Right hindlimb (tissue), 1 donor: ENCODE measurements at regions not wholly inside any gene's neighbourhood (a gene's known extent, or its start where the extent isn't known, plus 50 kb on each side); places are given as distances from the start of the nearest gene placed in this dataset.
"Not testable (repeated sequence)": the region's sequence is repeated elsewhere in the genome, so short reads cannot be mapped to it uniquely, and the experiment has no call there.

ENCODE experiments used
- DNase-seq: peaks from one replicate; pipeline ENCODE4 v3.0.0-alpha.2; 2018

DNA sequence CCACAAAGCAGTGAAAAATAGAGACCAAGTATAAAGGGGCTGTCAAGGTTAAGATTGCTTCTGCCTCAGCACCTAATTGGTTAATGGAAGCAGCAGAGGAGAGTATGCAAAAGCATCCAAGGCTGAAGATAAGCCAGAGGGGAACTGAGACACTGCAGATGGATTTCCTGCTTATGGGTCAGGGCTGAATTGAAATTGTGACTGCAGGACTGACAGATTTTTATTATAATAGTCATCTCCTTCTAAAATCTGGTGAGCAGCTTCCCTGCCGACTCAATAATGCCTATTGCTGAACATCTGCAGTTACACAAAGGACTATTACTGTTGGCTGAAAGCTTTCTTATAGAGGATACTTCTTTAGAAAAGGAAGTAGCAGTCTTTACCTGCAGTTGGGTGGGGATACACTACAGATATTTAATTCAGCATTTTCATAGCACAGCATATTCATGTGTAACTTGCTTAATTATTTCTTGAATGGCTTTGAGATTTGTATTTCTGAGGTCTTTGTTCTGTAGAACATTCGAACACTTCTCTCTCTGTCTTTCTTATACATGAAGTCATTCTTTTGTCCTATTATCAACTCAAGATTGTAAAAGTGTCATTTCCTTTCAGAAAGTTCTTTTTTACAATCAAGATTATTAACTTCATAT lies 363.0 kb upstream of the RIOK2 start:
- DNase-seq, result no peak

GRCh38 chr5:97547430-97547829 lies 364.4 kb upstream of the RIOK2 start:
- no peak for DNase-seq

DNA sequence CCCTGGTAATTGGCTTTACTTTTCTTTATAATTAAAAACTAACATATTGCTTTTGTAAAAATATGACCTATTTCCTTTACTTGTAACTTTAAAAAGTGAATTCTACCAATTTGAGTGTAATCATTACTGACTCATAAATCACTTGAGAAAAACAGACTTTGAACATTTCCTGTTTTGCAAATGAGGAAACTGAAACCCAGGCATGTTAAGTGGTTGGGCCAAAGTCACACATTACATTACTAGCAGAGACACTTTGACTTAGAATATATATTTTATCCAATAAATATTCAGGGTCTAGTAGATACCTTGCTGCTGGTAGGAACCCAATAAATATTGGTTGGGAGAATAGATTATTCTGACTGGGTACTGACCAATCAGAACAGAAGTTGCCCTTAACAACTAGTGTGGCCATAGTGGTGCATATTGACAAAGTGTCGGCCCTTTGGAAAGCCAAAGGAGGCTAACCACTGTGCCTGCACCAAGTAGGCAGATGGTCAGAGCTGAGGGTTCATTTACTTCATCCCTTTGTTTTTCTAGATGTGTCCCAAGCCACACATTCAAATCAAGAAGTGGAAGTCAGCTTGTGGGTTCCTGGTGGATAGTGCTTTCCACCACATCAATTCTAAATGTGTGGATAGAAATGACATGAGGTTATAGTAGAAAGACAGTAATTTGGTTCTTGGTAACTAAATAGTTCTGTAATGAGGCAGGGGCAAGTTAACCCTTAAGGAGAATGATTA lies 365.1 kb upstream of the RIOK2 start:
- no peak for DNase-seq

GRCh38 chr5:97548739-97549080 lies 365.7 kb upstream of the RIOK2 start:
- DNase-seq, result no peak

DNA sequence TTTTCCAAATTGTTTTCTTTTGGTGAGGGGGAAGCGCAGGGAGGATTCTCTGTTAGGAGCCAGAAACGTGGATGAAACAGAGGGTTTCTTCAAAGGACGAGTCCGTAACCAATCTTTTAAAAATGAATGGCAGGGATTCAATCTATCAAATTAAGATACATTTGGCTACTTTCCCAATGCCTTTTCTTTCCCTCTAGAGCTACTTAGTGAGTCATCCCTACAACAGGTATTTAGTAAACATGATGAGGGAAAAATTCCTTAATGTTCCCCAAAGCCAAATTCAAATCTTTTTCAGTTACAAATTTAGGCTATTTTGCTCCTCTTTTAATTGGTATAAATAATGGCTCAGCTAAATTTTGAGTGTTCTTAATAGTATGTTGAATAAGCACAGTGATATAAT lies 366.4 kb upstream of the RIOK2 start:
- DNase-seq, result no peak

DNA sequence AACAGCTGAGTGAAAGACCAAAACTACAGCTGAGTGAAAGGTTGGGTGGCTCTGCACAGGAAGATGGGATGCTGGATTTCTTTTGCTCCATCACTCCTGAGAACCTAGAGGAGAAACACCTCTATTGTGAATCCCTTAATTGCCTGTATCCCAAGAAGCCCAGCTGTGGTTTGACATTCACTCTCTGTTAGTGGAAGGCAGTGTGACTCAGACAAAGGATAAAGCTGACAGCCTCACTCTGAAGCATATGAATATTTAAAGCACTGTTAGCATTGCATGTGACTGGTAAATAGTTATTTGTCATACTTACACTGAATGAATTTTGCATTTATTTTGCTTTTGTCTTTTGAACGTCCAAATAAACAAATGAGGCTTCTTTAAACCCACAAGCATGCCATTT lies 367.1 kb upstream of the RIOK2 start:
- DNase-seq, result no peak

GRCh38 chr5:97550818-97551217 lies 367.8 kb upstream of the RIOK2 start:
- no peak for DNase-seq

DNA sequence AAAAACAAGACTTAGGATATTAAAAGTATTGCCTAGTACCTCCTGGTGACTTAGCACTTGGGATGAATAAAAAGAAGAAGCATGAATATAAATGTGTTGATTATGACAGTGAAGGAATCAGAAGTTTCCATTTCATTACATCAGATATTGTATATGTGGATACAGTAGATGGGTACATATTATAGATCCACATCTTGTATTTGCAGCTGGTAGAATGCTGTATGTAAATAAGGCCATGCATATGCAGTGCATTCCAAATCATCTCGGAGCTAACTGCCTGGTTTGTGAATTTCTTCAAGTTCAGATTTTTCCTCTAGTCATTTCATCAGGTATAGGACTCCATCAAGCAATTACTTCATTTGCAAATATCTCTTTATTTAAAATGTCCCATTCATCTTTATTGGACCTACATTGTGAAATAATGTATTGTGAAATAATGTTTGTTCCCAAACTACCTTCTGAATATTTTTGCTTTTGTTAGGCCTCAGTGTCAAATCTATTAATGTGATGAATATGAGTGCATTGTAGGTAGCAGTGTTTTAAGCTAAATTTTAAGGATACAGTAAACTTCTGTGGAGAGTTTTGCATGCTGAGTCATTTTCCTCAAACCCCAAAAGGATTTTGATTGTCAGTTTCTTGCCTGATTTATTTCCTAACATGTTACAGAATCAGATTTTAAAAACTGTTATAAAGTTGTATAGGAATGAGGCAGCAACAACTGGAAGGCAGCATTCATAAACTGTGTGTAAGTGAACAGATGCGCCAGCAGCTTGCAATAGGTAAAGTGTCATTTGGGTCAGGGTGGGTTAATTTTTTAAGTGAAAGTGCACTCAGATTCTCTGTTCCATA lies 370.8 kb upstream of the RIOK2 start:
- DNase-seq, result no peak

- peak; percentile 38 for DNase-seq
These were observed 372.1 kb upstream of the RIOK2 start for GRCh38 chr5:97554977-97555643.

DNA sequence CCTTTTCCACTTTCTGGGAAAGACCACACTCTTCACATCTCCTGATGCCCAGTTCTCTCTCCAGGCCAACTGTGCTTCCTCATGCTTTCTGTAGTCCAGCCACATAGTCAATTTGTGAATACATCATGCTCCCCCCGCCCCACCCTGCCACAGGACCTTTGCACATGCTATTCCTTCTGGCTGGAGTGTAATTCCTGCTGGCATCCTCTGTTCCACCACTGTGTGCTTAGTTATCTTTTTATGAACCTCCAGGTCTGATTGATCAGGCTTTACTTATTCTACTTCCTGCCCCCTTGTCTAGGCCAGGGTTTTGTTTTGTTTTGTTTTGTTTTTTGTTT lies 372.6 kb upstream of the RIOK2 start:
- no peak for DNase-seq

GRCh38 chr5:97559827-97560598 lies 377.0 kb upstream of the RIOK2 start:
- DNase-seq, result no peak

GRCh38 chr5:97560599-97560993 lies 377.5 kb upstream of the RIOK2 start:
- no peak for DNase-seq

- DNase-seq, result no peak
These were observed 380.1 kb upstream of the RIOK2 start for GRCh38 chr5:97563050-97563657.

GRCh38 chr5:97568382-97568781 lies 385.3 kb upstream of the RIOK2 start:
- DNase-seq, result no peak

DNA sequence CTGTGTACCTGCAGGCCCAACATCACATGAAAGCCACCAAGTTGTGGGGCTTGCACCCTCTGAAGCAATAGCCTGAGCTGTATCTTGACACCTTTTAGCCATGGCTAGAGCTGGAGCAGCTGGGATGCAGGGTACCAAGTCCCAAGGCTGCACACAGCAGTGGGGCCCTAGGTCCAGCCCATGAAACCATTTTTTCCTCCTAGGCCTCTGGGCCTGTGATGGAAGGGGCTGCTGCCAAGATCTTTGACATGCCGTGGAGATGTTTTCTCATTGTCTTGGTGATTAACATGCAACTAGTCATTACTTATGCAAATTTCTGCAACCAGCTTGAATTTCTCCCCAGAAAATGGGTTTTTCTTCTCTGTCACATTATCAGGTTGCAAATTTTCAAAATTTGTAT lies 387.2 kb upstream of the RIOK2 start:
- DNase-seq, result no peak

GRCh38 chr5:97575322-97575721 lies 392.3 kb upstream of the RIOK2 start:
- no peak for DNase-seq

DNA sequence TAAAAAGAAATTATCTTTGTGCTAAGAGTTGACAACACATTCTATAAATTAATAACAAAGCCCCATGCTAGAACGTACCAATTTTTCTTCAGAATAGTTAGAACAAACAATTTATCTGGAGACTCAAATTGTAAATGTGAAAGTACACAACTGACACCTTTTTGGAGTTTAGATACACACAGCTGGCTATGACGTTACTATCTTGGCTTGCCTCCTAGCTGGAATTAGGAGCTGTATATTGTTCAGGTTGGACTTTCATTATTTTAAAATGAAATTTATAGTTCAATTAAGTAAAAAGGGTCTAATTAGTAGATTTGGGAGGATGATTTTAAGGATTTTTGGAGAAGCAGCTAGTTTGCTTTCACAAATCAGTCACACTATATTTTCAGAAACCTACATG lies 393.9 kb upstream of the RIOK2 start:
- DNase-seq, result peak; percentile 28

- DNase-seq, result not testable (repeated sequence)
These were observed 396.9 kb upstream of the RIOK2 start for GRCh38 chr5:97579977-97580376.

GRCh38 chr5:97580746-97581145 lies 397.7 kb upstream of the RIOK2 start:
- no peak for DNase-seq

DNA sequence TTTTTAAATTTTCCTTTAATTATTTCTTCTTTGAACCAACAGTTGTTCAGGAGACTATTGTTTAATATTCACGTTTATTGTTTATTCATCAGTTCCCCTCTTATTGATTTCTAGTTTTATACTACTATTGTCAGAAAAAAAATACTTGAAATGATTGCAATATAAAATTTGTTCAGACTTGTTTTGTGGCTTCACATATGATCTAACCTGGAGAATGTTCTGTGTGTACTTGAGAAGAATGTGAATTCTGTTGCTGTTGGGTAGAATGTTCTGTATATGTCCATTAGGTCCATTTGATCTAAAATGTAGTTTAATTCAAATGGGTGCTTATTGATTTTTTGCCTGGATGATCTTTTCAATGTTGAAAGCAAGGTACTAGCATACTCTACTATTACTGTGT lies 408.7 kb upstream of the RIOK2 start:
- DNase-seq, result no peak

GRCh38 chr5:97600486-97600885 lies 417.4 kb upstream of the RIOK2 start:
- no peak for DNase-seq

- DNase-seq, result no peak
These were observed 418.6 kb upstream of the RIOK2 start for GRCh38 chr5:97601651-97602050.
